B cell (primary cell): ENCODE measurements at regions not wholly inside any gene's neighbourhood (a gene's known extent, or its start where the extent isn't known, plus 50 kb on each side); places are given as distances from the start of the nearest gene placed in this dataset.

Source experiments
- ATAC-seq: fragments of 200-7000 bp; cut with Tn5 transposase; one replicate; pipeline ENCODE4 v1.10.0; 2021; ENCODE audit warnings: low read depth, mild to moderate bottlenecking, moderate number of reproducible peaks, moderate library complexity
- CTCF ChIA-PET: fragments of 350-600 bp; sonication (Branson Sonifier 250); formaldehyde crosslinking; loops from one replicate; lab custom pipeline; 2021; ENCODE audit warnings: antibody characterized with exemption, inconsistent platforms; lab: Charles Lee
- POLR2A ChIA-PET: fragments of 350-600 bp; sonication (Branson Sonifier 250); formaldehyde crosslinking; loops from one replicate; lab custom pipeline; 2021; ENCODE audit warnings: antibody characterized with exemption; lab: Charles Lee
- DNase-seq: peaks from one replicate; pipeline ENCODE4 v3.0.0; 2013
- H2AFZ ChIP-seq: 2 replicates; pipeline ENCODE4 v1.6.1; 2012; ENCODE audit warnings: mild to moderate bottlenecking, low read depth, low read length; ENCODE audit not compliant: insufficient read depth, poor library complexity, severe bottlenecking
- H3K27ac ChIP-seq, 2 donors: 1 replicate in 1 of 2; 2 replicates in 1 of 2; pipeline ENCODE4 v1.5.1; 2012 to 2013; ENCODE audit warnings: low read length in 2 of 2, mild to moderate bottlenecking in 2 of 2, moderate library complexity in 1 of 2
- H3K27me3 ChIP-seq, 4 experiments: fragments of 200-600 bp in 1 of 4; sonication (generic) in 1 of 4; replicated peaks in 1 of 4; 1 replicate in 2 of 4; 2 replicates in 2 of 4; pipeline versions ENCODE4 v1.6.1 to v1.7.0; 2013 to 2016; ENCODE audit warnings: low read length in 3 of 4, mild to moderate bottlenecking in 2 of 4, mixed read lengths in 1 of 4, moderate library complexity in 1 of 4; ENCODE audit not compliant: insufficient read depth in 4 of 4, control insufficient read depth in 3 of 4; ENCODE audit errors: control extremely low read depth in 1 of 4
- H3K36me3 ChIP-seq, 2 experiments: replicated peaks in 1 of 2; 1 replicate in 1 of 2; 2 replicates in 1 of 2; pipeline versions ENCODE4 v1.6.1 to v1.7.1; 2013; ENCODE audit warnings: low read length in 1 of 2; ENCODE audit not compliant: insufficient read depth in 2 of 2, control insufficient read depth in 1 of 2; ENCODE audit errors: control extremely low read depth in 1 of 2, extremely low read depth in 1 of 2
- H3K4me1 ChIP-seq, 2 donors: fragments of 200-600 bp in 1 of 2; sonication (generic) in 1 of 2; 1 replicate in 1 of 2; 2 replicates in 1 of 2; pipeline versions ENCODE4 v1.5.1 to v1.6.1; 2013 to 2017; ENCODE audit warnings: low read length in 2 of 2; ENCODE audit not compliant: control insufficient read depth in 2 of 2, insufficient read depth in 2 of 2
- H3K4me2 ChIP-seq: replicated peaks from 2 replicates; pipeline ENCODE3; 2012; ENCODE audit warnings: mild to moderate bottlenecking, low read depth, low read length; ENCODE audit not compliant: poor library complexity, severe bottlenecking
- H3K4me3 ChIP-seq, 5 experiments: fragments of 200-600 bp in 1 of 5; sonication (generic) in 1 of 5; 1 replicate in 3 of 5; 2 replicates in 2 of 5; pipeline versions ENCODE4 v1.5.1 to v1.7.0; 2011 to 2016; ENCODE audit warnings: low read length in 4 of 5, mild to moderate bottlenecking in 4 of 5, low read depth in 2 of 5, control low read depth in 1 of 5, moderate library complexity in 1 of 5; ENCODE audit not compliant: insufficient read depth in 1 of 5; ENCODE audit errors: control extremely low read depth in 1 of 5, extremely low read depth in 1 of 5
- H3K79me2 ChIP-seq: fragments of 200-600 bp; sonication (generic); one replicate; pipeline ENCODE4 v1.6.0; 2016; ENCODE audit warnings: low read length; ENCODE audit not compliant: control insufficient read depth, insufficient read depth
- H3K9ac ChIP-seq: fragments of 200-600 bp; sonication (generic); 2 replicates; pipeline ENCODE4 v1.6.1; 2017; ENCODE audit warnings: mild to moderate bottlenecking, low read length, moderate library complexity
- H3K9me3 ChIP-seq, 3 donors: one replicate each; pipeline versions ENCODE4 v1.6.1 to v1.7.1; 2013; ENCODE audit warnings: low read length in 2 of 3; ENCODE audit not compliant: control insufficient read depth in 2 of 3, insufficient read depth in 1 of 3; ENCODE audit errors: control extremely low read depth in 1 of 3
- H4K20me1 ChIP-seq: 2 replicates; pipeline ENCODE4 v1.6.0; 2012; ENCODE audit warnings: mild to moderate bottlenecking, low read length; ENCODE audit not compliant: insufficient read depth, control insufficient read depth, poor library complexity, severe bottlenecking
- H3K27ac Mint-ChIP-seq: one replicate; pipeline ENCODE4 v1.8.0; 2021; ENCODE audit warnings: mixed read lengths
- H3K27me3 Mint-ChIP-seq: one replicate; pipeline ENCODE4 v1.8.0; 2021; ENCODE audit warnings: mixed read lengths
- H3K4me1 Mint-ChIP-seq: one replicate; pipeline ENCODE4 v1.8.0; 2021; ENCODE audit warnings: mixed read lengths
- H3K4me3 Mint-ChIP-seq: one replicate; pipeline ENCODE4 v1.8.0; 2021; ENCODE audit warnings: mixed read lengths
- H3K9me3 Mint-ChIP-seq: one replicate; pipeline ENCODE4 v1.8.0; 2022; ENCODE audit warnings: mixed read lengths; ENCODE audit not compliant: insufficient read depth
- EZH2 ChIP-seq: IDR thresholded peaks from 2 replicates; pipeline ENCODE4 v1.6.1; 2012; ENCODE audit warnings: borderline replicate concordance, low read depth, mild to moderate bottlenecking, moderate library complexity, low read length; ENCODE audit not compliant: insufficient read depth, poor library complexity, severe bottlenecking
- WGBS: methylation state at CpG from one replicate; pipeline ENCODE4 v1.1.5; 2013; ENCODE audit warnings: missing lambda C conversion rate; ENCODE audit not compliant: insufficient coverage; 5-methylcytosine and 5-hydroxymethylcytosine counted together
- intact Hi-C: fragments of 100-400 bp; cut with micrococcal nuclease; formaldehyde crosslinking; loops from one replicate; pipeline ENCODE4 v1.10.0; 2022
- TF ChIP-seq, protein P1 (sequence below): fragments of 200-600 bp; IDR thresholded peaks from one replicate; pipeline ENCODE4 v1.8.0; 2022; ENCODE audit warnings: antibody characterized with exemption, mild to moderate bottlenecking

DNA sequence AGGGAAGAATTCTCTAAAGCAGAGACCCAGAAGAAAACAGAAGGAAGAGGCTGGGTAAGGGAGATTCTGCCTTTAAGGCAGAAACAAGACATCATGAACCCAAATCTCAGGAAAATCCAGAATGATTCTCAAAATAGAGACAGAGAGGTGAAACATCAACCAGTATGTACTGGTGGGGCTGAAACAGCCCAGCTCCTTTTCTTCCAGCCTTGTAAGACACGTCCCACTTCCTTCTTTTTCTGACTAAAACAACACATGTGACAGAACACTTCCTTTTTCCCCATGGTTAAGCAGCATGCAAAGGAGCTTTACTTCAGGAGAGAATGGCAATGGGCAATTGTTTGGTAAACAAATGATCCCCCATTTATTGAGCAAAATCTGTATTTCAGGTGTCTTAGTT is 230.8 kb upstream of the NR4A3 start:
- H3K79me2 ChIP-seq, result no peaks in the 10 kb centered on the region
- Mint-ChIP-seq H3K27ac (peak overlapping the region; percentile 77), H3K9me3 (no peaks in the 10 kb centered on the region), H3K27me3 (no peaks in the 10 kb centered on the region), H3K4me3 (peak overlapping the region; percentile 20), H3K4me1 (peaks cover 46% of the 10 kb centered on the region)
- H3K27ac ChIP-seq, result peak overlapping the region in 1 of 2 donors; percentile 53
- H4K20me1 ChIP-seq, result no peaks in the 10 kb centered on the region
- H3K9me3 ChIP-seq, result no peaks in the 10 kb centered on the region
- ChIA-PET POLR2A (no interaction called here), CTCF (no interaction called here)
- intact Hi-C loops, result loop anchor here (5.0 to 10.0 kb wide), 3 partner anchors 71 to 224 kb away; no protein-coding TSS in a partner anchor
- DNase-seq (peak; percentile 67), ATAC-seq (peak; percentile 42)
- H3K4me1 ChIP-seq, result peaks cover 29% of the 10 kb centered on the region in 2 donors
- peak overlapping the region; percentile 36 for H3K4me2 ChIP-seq
- no peak for TF ChIP-seq EZH2
- TF ChIP-seq, protein P1, sequence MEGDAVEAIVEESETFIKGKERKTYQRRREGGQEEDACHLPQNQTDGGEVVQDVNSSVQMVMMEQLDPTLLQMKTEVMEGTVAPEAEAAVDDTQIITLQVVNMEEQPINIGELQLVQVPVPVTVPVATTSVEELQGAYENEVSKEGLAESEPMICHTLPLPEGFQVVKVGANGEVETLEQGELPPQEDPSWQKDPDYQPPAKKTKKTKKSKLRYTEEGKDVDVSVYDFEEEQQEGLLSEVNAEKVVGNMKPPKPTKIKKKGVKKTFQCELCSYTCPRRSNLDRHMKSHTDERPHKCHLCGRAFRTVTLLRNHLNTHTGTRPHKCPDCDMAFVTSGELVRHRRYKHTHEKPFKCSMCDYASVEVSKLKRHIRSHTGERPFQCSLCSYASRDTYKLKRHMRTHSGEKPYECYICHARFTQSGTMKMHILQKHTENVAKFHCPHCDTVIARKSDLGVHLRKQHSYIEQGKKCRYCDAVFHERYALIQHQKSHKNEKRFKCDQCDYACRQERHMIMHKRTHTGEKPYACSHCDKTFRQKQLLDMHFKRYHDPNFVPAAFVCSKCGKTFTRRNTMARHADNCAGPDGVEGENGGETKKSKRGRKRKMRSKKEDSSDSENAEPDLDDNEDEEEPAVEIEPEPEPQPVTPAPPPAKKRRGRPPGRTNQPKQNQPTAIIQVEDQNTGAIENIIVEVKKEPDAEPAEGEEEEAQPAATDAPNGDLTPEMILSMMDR, result no peak
- no peaks in the 10 kb centered on the region for H3K36me3 ChIP-seq
- no peak overlapping the region for H3K9ac ChIP-seq
- H3K27me3 ChIP-seq, result peaks cover 0 to 3% (median 0%) of the 10 kb centered on the region in 4 experiments
- peak overlapping the region in 1 of 5 experiments; percentile 15 for H3K4me3 ChIP-seq
- H2AFZ ChIP-seq, result peak overlapping the region; percentile 14
- WGBS, result no CpG with 5 or more reads among the region's 1 CpG

DNA sequence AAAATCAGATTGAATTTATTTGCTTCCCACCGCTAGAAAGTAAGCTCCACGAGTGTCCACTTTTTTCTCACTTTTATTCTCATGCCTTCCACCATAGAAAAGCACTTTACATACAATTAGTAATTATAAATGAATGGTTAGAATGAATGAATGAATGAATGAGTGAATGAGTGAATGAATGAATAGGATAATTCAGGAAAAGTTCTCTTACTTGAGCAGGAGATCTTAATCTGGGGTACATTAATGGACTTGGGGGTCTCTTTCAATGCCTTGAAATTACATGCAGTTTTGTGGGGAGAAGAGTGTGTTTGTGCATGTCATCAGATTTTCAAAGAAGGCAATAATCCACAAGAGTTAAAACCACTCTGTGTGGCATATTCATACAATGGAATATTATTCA is 229.9 kb upstream of the NR4A3 start:
- H3K9ac ChIP-seq, result no peak overlapping the region
- H3K79me2 ChIP-seq, result no peaks in the 10 kb centered on the region
- no peak for TF ChIP-seq EZH2
- TF ChIP-seq, protein P1, result no peak
- POLR2A ChIA-PET, result no interaction called here
- Mint-ChIP-seq H3K27ac (no peak overlapping the region), H3K9me3 (no peaks in the 10 kb centered on the region), H3K4me1 (peaks cover 54% of the 10 kb centered on the region), H3K4me3 (no peak overlapping the region), H3K27me3 (no peaks in the 10 kb centered on the region)
- H4K20me1 ChIP-seq, result no peaks in the 10 kb centered on the region
- ATAC-seq, result no peak
- H3K4me3 ChIP-seq, result no peak overlapping the region
- DNase-seq, result no peak
- H2AFZ ChIP-seq, result no peak overlapping the region
- H3K4me1 ChIP-seq, result peaks cover 35 to 36% of the 10 kb centered on the region in 2 donors
- CTCF ChIA-PET, result interaction anchor here (0.7 kb wide), 1 partner anchor 11 kb away, joined by 3 read pairs; no protein-coding TSS in a partner anchor
- no peaks in the 10 kb centered on the region for H3K27me3 ChIP-seq
- H3K4me2 ChIP-seq, result no peak overlapping the region
- no peaks in the 10 kb centered on the region for H3K36me3 ChIP-seq
- no CpG with 5 or more reads among the region's 2 CpGs for WGBS
- H3K9me3 ChIP-seq, result no peaks in the 10 kb centered on the region
- no peak overlapping the region for H3K27ac ChIP-seq
- intact Hi-C loops, result loop anchor here (5.0 to 10.0 kb wide), 3 partner anchors 71 to 223 kb away; no protein-coding TSS in a partner anchor
